Smooth muscle cell (in vitro differentiated cells): ENCODE measurements at regions not wholly inside any gene's neighbourhood (a gene's known extent, or its start where the extent isn't known, plus 50 kb on each side); places are given as distances from the start of the nearest gene placed in this dataset.

ENCODE experiments used
- DNase-seq: peaks from one replicate; lab custom pipeline; 2025; ENCODE audit not compliant: unreplicated experiment; lab: John Stamatoyannopoulos, UW
- H2AFZ ChIP-seq: fragments of 200-600 bp; sonication (generic); 2 replicates; pipeline ENCODE4 v1.6.0; 2016; ENCODE audit warnings: antibody characterized with exemption, low read depth, mild to moderate bottlenecking
- H3F3A ChIP-seq: fragments of 200-600 bp; sonication (generic); 2 replicates; pipeline ENCODE4 v1.6.0; 2017; ENCODE audit warnings: antibody characterized with exemption, low read depth
- H3K27ac ChIP-seq: fragments of 200-600 bp; sonication (generic); 2 replicates; pipeline ENCODE4 v1.5.1; 2016; ENCODE audit warnings: low read depth, mild to moderate bottlenecking
- H3K27me3 ChIP-seq: fragments of 200-600 bp; sonication (generic); 2 replicates; pipeline ENCODE4 v1.6.1; 2016; ENCODE audit warnings: low read depth, mild to moderate bottlenecking
- H3K36me3 ChIP-seq: fragments of 200-600 bp; sonication (generic); 2 replicates; pipeline ENCODE4 v1.5.1; 2016; ENCODE audit warnings: low read depth
- H3K4me1 ChIP-seq: fragments of 200-600 bp; sonication (generic); 2 replicates; pipeline ENCODE4 v1.5.1; 2016; ENCODE audit warnings: low read depth
- H3K4me2 ChIP-seq: fragments of 200-600 bp; sonication (generic); 2 replicates; pipeline ENCODE4 v1.6.0; 2016; ENCODE audit warnings: mild to moderate bottlenecking
- H3K4me3 ChIP-seq: fragments of 200-600 bp; sonication (generic); 2 replicates; pipeline ENCODE4 v1.5.1; 2016; ENCODE audit warnings: mild to moderate bottlenecking
- H3K79me2 ChIP-seq: fragments of 200-600 bp; sonication (generic); 2 replicates; pipeline ENCODE4 v1.6.0; 2016; ENCODE audit warnings: low read depth, mild to moderate bottlenecking
- H3K9ac ChIP-seq: fragments of 200-600 bp; sonication (generic); 2 replicates; pipeline ENCODE4 v1.6.0; 2016; ENCODE audit warnings: low read depth
- H3K9me3 ChIP-seq: fragments of 200-600 bp; sonication (generic); replicated peaks from 2 replicates; pipeline ENCODE4 v1.5.1; 2016; ENCODE audit warnings: low read depth
- H4K20me1 ChIP-seq: fragments of 200-600 bp; sonication (generic); 2 replicates; pipeline ENCODE4 v1.6.0; 2016; ENCODE audit warnings: low read depth
- WGBS: methylation state at CpG from one replicate; pipeline ENCODE4 v1.1.7; 2016; ENCODE audit warnings: low lambda C conversion rate; 5-methylcytosine and 5-hydroxymethylcytosine counted together
- TF ChIP-seq, protein P1 (sequence below): fragments of 200-600 bp; sonication (generic); IDR thresholded peaks from 2 replicates; pipeline ENCODE4 v1.5.1; 2017; ENCODE audit warnings: borderline replicate concordance, mild to moderate bottlenecking, antibody characterized with exemption; ENCODE audit not compliant: insufficient read depth, poor library complexity, severe bottlenecking

DNA sequence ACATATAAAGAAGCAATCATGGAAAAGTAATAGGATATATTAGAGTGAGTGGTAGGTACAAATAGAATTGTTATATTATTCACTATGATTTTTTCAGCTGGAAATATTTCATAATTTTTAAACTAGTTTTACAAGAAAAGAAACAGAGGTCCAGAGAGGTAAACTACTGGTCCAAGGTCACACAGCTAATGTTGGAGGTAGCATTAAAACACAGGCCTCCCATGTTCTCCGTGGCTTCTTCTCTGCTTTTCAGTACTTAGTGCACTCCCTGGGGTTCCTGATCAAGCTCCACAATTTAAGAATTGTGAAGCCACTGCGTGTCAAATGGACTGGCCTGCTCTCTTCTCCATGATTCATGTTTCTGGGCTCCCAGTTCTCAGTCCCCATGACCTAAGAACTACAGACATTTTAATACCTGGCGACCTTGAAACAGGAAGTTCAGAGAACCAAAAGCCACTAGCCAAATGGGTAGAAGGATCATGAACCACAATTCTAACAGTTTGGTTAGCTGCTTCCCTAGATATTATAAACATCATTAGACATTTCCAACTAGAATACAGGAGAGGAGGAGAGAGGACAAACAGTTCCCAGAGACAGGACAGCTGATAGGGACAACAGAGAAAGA is 172.0 kb upstream of the KLF3 start:
- Histone ChIP-seq H3K4me3 (no peak overlapping the region), H3K27me3 (no peaks in the 10 kb centered on the region), H3K79me2 (no peaks in the 10 kb centered on the region), H3K27ac (no peak overlapping the region), H3K4me1 (peaks cover 45% of the 10 kb centered on the region), H4K20me1 (no peaks in the 10 kb centered on the region), H3K9ac (no peak overlapping the region), H3K36me3 (no peaks in the 10 kb centered on the region), H2AFZ (no peak overlapping the region), H3K9me3 (no peaks in the 10 kb centered on the region), H3F3A (no peaks in the 10 kb centered on the region), H3K4me2 (no peak overlapping the region)
- 92% methylated on average over 3 of the region's 3 CpGs for WGBS
- TF ChIP-seq, protein P1, sequence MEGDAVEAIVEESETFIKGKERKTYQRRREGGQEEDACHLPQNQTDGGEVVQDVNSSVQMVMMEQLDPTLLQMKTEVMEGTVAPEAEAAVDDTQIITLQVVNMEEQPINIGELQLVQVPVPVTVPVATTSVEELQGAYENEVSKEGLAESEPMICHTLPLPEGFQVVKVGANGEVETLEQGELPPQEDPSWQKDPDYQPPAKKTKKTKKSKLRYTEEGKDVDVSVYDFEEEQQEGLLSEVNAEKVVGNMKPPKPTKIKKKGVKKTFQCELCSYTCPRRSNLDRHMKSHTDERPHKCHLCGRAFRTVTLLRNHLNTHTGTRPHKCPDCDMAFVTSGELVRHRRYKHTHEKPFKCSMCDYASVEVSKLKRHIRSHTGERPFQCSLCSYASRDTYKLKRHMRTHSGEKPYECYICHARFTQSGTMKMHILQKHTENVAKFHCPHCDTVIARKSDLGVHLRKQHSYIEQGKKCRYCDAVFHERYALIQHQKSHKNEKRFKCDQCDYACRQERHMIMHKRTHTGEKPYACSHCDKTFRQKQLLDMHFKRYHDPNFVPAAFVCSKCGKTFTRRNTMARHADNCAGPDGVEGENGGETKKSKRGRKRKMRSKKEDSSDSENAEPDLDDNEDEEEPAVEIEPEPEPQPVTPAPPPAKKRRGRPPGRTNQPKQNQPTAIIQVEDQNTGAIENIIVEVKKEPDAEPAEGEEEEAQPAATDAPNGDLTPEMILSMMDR: no peak
- DNase-seq: no peak

DNA sequence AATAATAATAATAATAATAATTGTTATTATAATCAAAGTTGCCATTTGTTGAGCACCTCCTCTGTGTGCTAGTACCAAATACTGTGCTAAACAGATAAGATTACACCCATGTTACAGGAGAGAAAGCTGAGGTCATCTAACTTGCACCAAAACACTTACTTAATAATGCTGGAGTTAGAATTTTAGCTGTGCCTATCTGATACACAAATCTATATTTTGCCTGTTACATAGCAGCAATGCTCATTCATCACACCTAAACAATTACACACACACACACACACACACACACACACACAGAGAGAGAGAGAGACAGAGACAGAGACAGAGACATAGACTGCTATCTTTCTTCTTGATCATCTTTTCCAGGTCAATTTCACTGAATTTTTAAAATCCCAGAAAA is 170.9 kb upstream of the KLF3 start:
- Histone ChIP-seq H3K27ac (no peak overlapping the region), H3K9me3 (no peaks in the 10 kb centered on the region), H3K4me1 (peaks cover 56% of the 10 kb centered on the region), H3K79me2 (no peaks in the 10 kb centered on the region), H4K20me1 (no peaks in the 10 kb centered on the region), H2AFZ (no peak overlapping the region), H3F3A (no peaks in the 10 kb centered on the region), H3K4me2 (no peak overlapping the region), H3K27me3 (no peaks in the 10 kb centered on the region), H3K36me3 (no peaks in the 10 kb centered on the region), H3K4me3 (no peak overlapping the region), H3K9ac (no peak overlapping the region)
- TF ChIP-seq, protein P1: no peak
- DNase-seq: no peak

DNA sequence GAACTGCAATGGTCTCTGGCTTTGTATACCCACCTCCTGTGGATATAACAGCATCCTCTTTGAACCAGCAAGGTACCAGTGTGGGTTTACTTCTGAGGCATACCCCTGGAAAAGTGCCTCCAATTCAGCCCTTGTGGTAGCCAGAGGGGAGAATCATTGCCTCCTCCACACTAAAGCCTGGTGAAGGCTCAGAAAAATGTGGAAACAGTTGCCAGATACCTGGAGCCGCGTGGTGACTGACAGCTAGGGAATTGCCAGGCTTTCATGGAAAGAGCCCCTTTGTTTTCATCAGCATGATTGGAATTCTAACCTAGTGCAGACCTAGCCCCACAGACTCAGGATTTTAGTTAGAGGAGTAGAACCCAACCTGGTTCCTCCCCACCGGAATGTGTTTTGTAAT is 168.6 kb upstream of the KLF3 start:
- DNase-seq: no peak
- Histone ChIP-seq H4K20me1 (no peaks in the 10 kb centered on the region), H3K4me1 (peaks cover 41% of the 10 kb centered on the region), H3K27me3 (no peaks in the 10 kb centered on the region), H3K79me2 (no peaks in the 10 kb centered on the region), H3K4me3 (no peak overlapping the region), H3K36me3 (no peaks in the 10 kb centered on the region), H3K9ac (no peak overlapping the region), H3K4me2 (no peak overlapping the region), H3F3A (no peaks in the 10 kb centered on the region), H2AFZ (no peak overlapping the region), H3K27ac (no peak overlapping the region), H3K9me3 (no peaks in the 10 kb centered on the region)
- TF ChIP-seq, protein P1: no peak
- WGBS: 53% methylated on average over 3 of the region's 3 CpGs

DNA sequence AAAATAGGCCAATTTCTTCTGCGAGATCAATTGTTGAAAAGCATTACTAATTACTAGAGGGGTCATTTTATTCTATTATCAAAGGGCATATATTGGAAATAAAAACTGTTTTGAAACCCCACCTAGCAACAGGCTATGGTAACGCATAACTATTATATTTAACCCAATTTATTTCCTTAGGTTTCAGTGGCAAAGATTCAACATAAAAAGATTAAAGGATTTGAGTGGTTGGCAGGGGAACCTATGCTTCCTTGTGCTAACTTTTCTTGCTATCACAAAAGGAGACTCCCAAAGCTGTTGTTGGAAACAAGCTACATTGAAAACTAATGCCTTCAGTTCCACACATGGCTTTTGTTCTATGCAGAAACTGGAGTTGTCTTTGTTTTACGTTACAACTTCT is 166.9 kb upstream of the KLF3 start:
- Histone ChIP-seq H3K79me2 (no peaks in the 10 kb centered on the region), H3K9me3 (no peaks in the 10 kb centered on the region), H3K36me3 (no peaks in the 10 kb centered on the region), H3K4me2 (no peak overlapping the region), H4K20me1 (no peaks in the 10 kb centered on the region), H3K27me3 (no peaks in the 10 kb centered on the region), H3K4me3 (no peak overlapping the region), H3K27ac (no peak overlapping the region), H3K9ac (no peak overlapping the region), H3F3A (no peaks in the 10 kb centered on the region), H2AFZ (no peak overlapping the region), H3K4me1 (peaks cover 27% of the 10 kb centered on the region)
- WGBS: 95% methylated on average over 3 of the region's 3 CpGs
- DNase-seq: no peak
- TF ChIP-seq, protein P1: no peak
